Activated CD4-positive, alpha-beta T cell treated with anti-CD3 and anti-CD28 coated beads, Interleukin-2, amount 10 ng/mL, durations not matched to agents 7 days and 5 days (primary cell): ENCODE measurements at regions not wholly inside any gene's neighbourhood (a gene's known extent, or its start where the extent isn't known, plus 50 kb on each side); places are given as distances from the start of the nearest gene placed in this dataset.

Experiments used
- CTCF ChIA-PET: fragments of 350-600 bp; sonication (Branson Sonifier 250); formaldehyde crosslinking; loops from one replicate; lab custom pipeline; 2021; ENCODE audit warnings: antibody characterized with exemption; lab: Charles Lee
- POLR2A ChIA-PET: fragments of 350-600 bp; sonication (Branson Sonifier 250); formaldehyde crosslinking; loops from one replicate; lab custom pipeline; 2021; ENCODE audit warnings: antibody characterized with exemption; lab: Charles Lee
- DNase-seq: peaks from one replicate; pipeline ENCODE4 v3.0.0-alpha.2; 2020
- H3K27ac Mint-ChIP-seq: one replicate; pipeline ENCODE4 v1.8.0; 2021; ENCODE audit warnings: mild to moderate bottlenecking, moderate library complexity, mixed read lengths
- H3K27me3 Mint-ChIP-seq: one replicate; pipeline ENCODE4 v1.8.0; 2021; ENCODE audit warnings: mixed read lengths
- H3K36me3 Mint-ChIP-seq: one replicate; pipeline ENCODE4 v1.8.0; 2021; ENCODE audit warnings: low read depth, mixed read lengths
- H3K4me1 Mint-ChIP-seq: one replicate; pipeline ENCODE4 v1.8.0; 2021; ENCODE audit warnings: mixed read lengths
- H3K4me3 Mint-ChIP-seq: one replicate; pipeline ENCODE4 v1.8.0; 2021; ENCODE audit warnings: mild to moderate bottlenecking, moderate library complexity, mixed read lengths
- H3K9me3 Mint-ChIP-seq: one replicate; pipeline ENCODE4 v1.8.0; 2021; ENCODE audit warnings: mixed read lengths

- Mint-ChIP-seq H3K36me3 (peaks cover 8% of the 10 kb centered on the region), H3K27ac (no peak overlapping the region), H3K9me3 (no peaks in the 10 kb centered on the region), H3K4me1 (peaks cover 7% of the 10 kb centered on the region), H3K4me3 (no peak overlapping the region), H3K27me3 (no peaks in the 10 kb centered on the region)
- DNase-seq = no peak
- ChIA-PET POLR2A (no interaction called here), CTCF (no interaction called here)
Measured at GRCh38 chr22:25375683-25376082, 156.2 kb downstream of the CRYBB2 start.

- no peak for DNase-seq
- POLR2A ChIA-PET = no interaction called here
- Mint-ChIP-seq H3K4me3 (no peak overlapping the region), H3K36me3 (peaks cover 10% of the 10 kb centered on the region), H3K9me3 (no peaks in the 10 kb centered on the region), H3K4me1 (peaks cover 7% of the 10 kb centered on the region), H3K27ac (no peak overlapping the region), H3K27me3 (no peaks in the 10 kb centered on the region)
- CTCF ChIA-PET = interaction anchor here (1.2 kb wide), 1 partner anchor 24 kb away, joined by 4 read pairs; no protein-coding TSS in a partner anchor
Measured at GRCh38 chr22:25377699-25378098, 158.3 kb downstream of the CRYBB2 start.

DNA sequence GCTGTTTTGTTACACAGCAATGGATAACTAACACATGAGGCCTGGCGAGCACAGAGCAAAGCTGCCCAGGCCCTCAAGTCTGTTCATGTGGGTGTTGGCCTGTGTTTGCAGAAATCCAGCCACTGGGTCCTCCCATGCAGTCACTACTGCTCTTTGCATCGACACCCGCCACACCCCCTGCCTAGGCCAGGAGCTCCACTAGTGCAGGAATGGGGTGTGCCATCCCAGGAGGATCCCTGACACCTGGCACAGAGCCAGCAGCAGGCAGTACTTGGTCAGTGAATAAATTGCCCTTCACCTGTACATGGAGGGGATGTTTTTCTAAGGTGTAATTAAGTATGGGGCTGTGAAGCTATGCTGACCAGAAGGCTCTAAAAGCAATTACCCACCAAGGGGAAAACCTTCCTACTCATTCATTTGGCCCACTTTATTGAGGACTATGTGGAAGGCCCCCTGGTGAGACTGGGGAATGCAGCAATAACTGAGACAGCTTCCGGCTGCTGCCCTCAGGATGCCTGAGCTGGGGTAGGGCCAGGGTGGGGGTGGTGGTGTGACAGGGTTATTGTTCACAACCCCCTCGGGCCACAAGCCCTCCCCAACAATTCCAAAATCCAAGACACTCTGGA is 160.8 kb downstream of the CRYBB2 start:
- H3K4me3 Mint-ChIP-seq = no peak overlapping the region
- ChIA-PET POLR2A (no interaction called here), CTCF (interaction anchor here (1.8 kb wide), 1 partner anchor 17 kb away, joined by 6 read pairs; no protein-coding TSS in a partner anchor)
- H3K4me1 Mint-ChIP-seq = peaks cover 2% of the 10 kb centered on the region
- no peaks in the 10 kb centered on the region for H3K9me3 Mint-ChIP-seq
- peaks cover 10% of the 10 kb centered on the region for H3K36me3 Mint-ChIP-seq
- H3K27me3 Mint-ChIP-seq = no peaks in the 10 kb centered on the region
- no peak for DNase-seq
- H3K27ac Mint-ChIP-seq = no peak overlapping the region

DNA sequence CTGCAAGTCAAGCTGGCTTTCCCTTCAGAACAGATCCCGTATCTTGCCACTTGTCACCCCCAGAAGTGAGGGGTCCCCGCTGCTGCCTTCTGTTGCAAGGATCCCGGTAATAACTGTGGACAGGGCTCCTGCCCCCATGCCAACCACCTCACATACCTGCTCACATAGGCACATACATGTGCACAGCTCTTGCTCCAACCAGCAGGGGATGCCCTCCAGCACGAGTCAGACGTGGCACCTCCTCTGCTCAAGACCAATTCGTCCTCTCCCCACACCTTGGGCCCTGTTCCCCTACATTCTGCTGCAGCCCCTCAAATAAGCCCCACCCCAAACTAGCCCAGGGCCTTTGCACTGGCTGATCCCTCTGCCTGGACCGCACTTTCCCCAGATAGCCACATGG is 163.3 kb downstream of the CRYBB2 start:
- POLR2A ChIA-PET = no interaction called here
- Mint-ChIP-seq H3K27ac (peak overlapping the region; percentile 59), H3K36me3 (peaks cover 6% of the 10 kb centered on the region), H3K4me3 (no peak overlapping the region), H3K27me3 (no peaks in the 10 kb centered on the region), H3K9me3 (no peaks in the 10 kb centered on the region), H3K4me1 (peaks cover 25% of the 10 kb centered on the region)
- CTCF ChIA-PET = interaction anchor here (0.8 kb wide), 1 partner anchor 12 kb away, joined by 3 read pairs; no protein-coding TSS in a partner anchor
- DNase-seq = no peak

DNA sequence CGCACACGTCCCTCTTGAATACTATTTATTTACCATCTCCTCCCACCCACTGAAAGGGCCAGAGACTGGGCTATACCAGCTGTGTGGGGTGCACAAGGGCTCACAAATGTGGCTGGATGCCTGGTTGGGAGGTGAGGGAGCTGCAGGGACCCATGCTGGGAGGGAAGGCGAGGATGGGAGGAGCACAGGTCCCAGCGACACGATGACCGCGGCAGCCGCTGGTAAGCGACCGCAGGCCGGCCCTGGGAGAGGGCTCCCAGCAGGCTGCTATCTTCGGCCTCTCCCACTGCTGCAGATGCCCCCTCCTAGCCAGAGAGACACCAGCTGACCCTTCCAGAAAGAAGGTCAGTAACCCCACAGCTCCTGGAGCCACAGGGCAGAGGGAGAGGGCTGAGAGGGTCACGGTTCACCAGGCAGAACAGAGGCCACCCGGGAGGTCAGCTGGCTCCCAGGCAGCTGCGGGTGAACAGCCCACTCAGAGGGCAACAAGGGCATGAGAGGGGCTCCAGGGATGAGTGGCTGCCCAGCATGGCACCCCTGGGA is 163.9 kb downstream of the CRYBB2 start:
- H3K9me3 Mint-ChIP-seq = no peaks in the 10 kb centered on the region
- ChIA-PET CTCF (no interaction called here), POLR2A (no interaction called here)
- no peaks in the 10 kb centered on the region for H3K27me3 Mint-ChIP-seq
- peaks cover 6% of the 10 kb centered on the region for H3K36me3 Mint-ChIP-seq
- H3K27ac Mint-ChIP-seq = no peak overlapping the region
- H3K4me3 Mint-ChIP-seq = no peak overlapping the region
- no peak for DNase-seq
- H3K4me1 Mint-ChIP-seq = peaks cover 30% of the 10 kb centered on the region

DNA sequence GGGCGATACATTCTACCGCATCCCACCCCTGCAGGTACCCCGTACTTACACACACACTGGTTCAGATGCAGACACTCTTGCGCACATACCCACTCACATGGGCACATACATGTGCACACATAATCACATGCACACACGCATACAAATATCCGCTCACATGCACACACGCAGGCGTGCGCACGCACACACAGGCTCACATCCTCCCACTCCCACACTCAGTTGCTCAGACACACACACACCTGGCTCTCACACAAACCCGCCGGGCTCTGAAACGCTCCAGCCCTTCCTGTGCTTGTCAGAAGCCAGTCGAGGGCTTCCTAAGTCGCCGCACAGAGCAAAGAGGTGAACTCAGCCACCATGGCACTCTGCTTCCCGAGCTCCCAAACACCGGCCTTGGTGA is 164.5 kb downstream of the CRYBB2 start:
- Mint-ChIP-seq H3K27me3 (no peaks in the 10 kb centered on the region), H3K9me3 (no peaks in the 10 kb centered on the region), H3K4me1 (peaks cover 36% of the 10 kb centered on the region), H3K27ac (peak overlapping the region; percentile 31), H3K4me3 (no peak overlapping the region), H3K36me3 (peaks cover 6% of the 10 kb centered on the region)
- no peak for DNase-seq
- POLR2A ChIA-PET = no interaction called here
- CTCF ChIA-PET = no interaction called here

- Mint-ChIP-seq H3K9me3 (no peaks in the 10 kb centered on the region), H3K36me3 (no peaks in the 10 kb centered on the region), H3K4me3 (no peak overlapping the region), H3K27ac (peak overlapping the region; percentile 38), H3K27me3 (no peaks in the 10 kb centered on the region), H3K4me1 (peaks cover 51% of the 10 kb centered on the region)
- DNase-seq = no peak
- CTCF ChIA-PET = interaction anchor here (0.6 to 0.9 kb wide), 2 partner anchors 10 to 405 kb away, joined by 3 to 4 read pairs; no protein-coding TSS in a partner anchor
- POLR2A ChIA-PET = no interaction called here
Measured at GRCh38 chr22:25386538-25386884, 167.1 kb downstream of the CRYBB2 start.

DNA sequence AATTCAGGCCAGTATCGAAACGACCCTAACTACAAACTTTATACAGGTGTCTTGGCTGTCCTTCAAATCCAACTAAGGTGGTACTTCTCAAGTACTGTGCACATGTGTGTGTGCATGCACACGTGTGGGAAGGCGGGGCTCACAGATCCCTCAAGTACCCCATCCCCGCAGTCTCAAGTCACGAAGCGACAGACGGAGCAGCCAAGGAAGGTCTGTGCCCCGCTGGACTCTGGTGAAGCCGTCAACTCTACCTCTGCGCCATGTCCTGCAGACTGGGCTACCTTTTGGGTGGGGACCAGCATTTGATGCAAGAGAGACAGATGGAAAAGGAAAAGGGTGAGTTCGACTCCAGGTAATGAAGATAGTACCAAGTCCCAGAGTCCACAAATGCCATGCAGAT is 169.0 kb downstream of the CRYBB2 start:
- no peak overlapping the region for H3K4me3 Mint-ChIP-seq
- no peaks in the 10 kb centered on the region for H3K9me3 Mint-ChIP-seq
- H3K36me3 Mint-ChIP-seq = no peaks in the 10 kb centered on the region
- no peak for DNase-seq
- POLR2A ChIA-PET = no interaction called here
- H3K27ac Mint-ChIP-seq = no peak overlapping the region
- H3K27me3 Mint-ChIP-seq = no peaks in the 10 kb centered on the region
- peaks cover 51% of the 10 kb centered on the region for H3K4me1 Mint-ChIP-seq
- CTCF ChIA-PET = no interaction called here

- peak; percentile 24 for DNase-seq
- ChIA-PET CTCF (interaction anchor here (1.4 kb wide), 1 partner anchor 10 kb away, joined by 3 read pairs; no protein-coding TSS in a partner anchor), POLR2A (no interaction called here)
- H3K9me3 Mint-ChIP-seq = no peaks in the 10 kb centered on the region
- H3K4me1 Mint-ChIP-seq = peaks cover 51% of the 10 kb centered on the region
- H3K4me3 Mint-ChIP-seq = no peak overlapping the region
- no peaks in the 10 kb centered on the region for H3K27me3 Mint-ChIP-seq
- no peaks in the 10 kb centered on the region for H3K36me3 Mint-ChIP-seq
- H3K27ac Mint-ChIP-seq = no peak overlapping the region
Measured at GRCh38 chr22:25388866-25389540, 169.6 kb downstream of the CRYBB2 start.

GRCh38 chr22:25389541-25389919 is 170.1 kb downstream of the CRYBB2 start:
- DNase-seq = no peak
- H3K9me3 Mint-ChIP-seq = no peaks in the 10 kb centered on the region
- ChIA-PET CTCF (interaction anchor here (1.4 kb wide), 1 partner anchor 10 kb away, joined by 3 read pairs; no protein-coding TSS in a partner anchor), POLR2A (no interaction called here)
- H3K4me3 Mint-ChIP-seq = no peak overlapping the region
- no peaks in the 10 kb centered on the region for H3K36me3 Mint-ChIP-seq
- no peak overlapping the region for H3K27ac Mint-ChIP-seq
- no peaks in the 10 kb centered on the region for H3K27me3 Mint-ChIP-seq
- peaks cover 51% of the 10 kb centered on the region for H3K4me1 Mint-ChIP-seq

GRCh38 chr22:25390297-25391240 is 171.1 kb downstream of the CRYBB2 start:
- no peaks in the 10 kb centered on the region for H3K9me3 Mint-ChIP-seq
- H3K27ac Mint-ChIP-seq = no peak overlapping the region
- ChIA-PET CTCF (interaction anchor here (1.4 kb wide), 2 partner anchors 9 to 16 kb away, joined by 3 read pairs; no protein-coding TSS in a partner anchor), POLR2A (no interaction called here)
- peaks cover 46% of the 10 kb centered on the region for H3K4me1 Mint-ChIP-seq
- no peak for DNase-seq
- no peak overlapping the region for H3K4me3 Mint-ChIP-seq
- no peaks in the 10 kb centered on the region for H3K27me3 Mint-ChIP-seq
- H3K36me3 Mint-ChIP-seq = no peaks in the 10 kb centered on the region

GRCh38 chr22:25392584-25392983 is 171.9 kb upstream of the GRK3 start:
- H3K4me1 Mint-ChIP-seq = peaks cover 41% of the 10 kb centered on the region
- no peaks in the 10 kb centered on the region for H3K9me3 Mint-ChIP-seq
- ChIA-PET CTCF (no interaction called here), POLR2A (no interaction called here)
- no peak overlapping the region for H3K27ac Mint-ChIP-seq
- DNase-seq = no peak
- H3K27me3 Mint-ChIP-seq = no peaks in the 10 kb centered on the region
- no peak overlapping the region for H3K4me3 Mint-ChIP-seq
- H3K36me3 Mint-ChIP-seq = peaks cover 3% of the 10 kb centered on the region
